ENCODE measurements at regions not wholly inside any gene's neighbourhood (a gene's known extent, or its start where the extent isn't known, plus 50 kb on each side); places are given as distances from the start of the nearest gene placed in this dataset.

DNA sequence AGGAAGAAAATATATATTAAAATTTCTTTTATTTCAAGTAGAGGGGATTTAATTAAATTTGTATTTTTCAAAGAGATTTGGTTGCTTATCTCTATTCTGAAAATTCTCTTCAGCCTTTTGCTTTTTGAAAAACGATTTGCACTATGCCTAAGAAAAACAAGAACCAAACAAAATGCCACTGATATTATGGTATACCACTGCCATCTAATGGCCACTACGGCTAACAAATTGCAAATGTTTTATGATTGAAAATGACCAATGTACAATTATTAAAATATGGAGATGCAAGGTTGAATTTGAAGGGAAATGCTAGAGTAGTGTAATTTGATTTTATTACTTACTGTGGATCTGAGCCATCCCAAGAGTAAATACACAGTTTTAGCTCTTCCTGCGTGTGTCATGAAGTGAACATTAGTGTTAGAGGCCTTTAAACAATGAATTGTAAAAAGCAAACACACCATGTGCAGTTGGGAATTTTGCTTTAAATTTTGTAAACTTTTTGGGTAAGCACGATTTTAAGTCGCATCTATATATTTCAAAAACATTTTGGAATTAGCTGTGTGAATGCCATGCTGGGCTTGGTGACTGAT is 137.4 kb upstream of the USP25 start:
- Histone ChIP-seq H3K36me3 (no peaks in the 10 kb centered on the region), H3K4me3 (no peak overlapping the region), H3K9me3 (no peaks in the 10 kb centered on the region), H3K27ac (no peak overlapping the region), H3K27me3 (replicated peaks; ENCODE audit: insufficient read depth) (no peaks in the 10 kb centered on the region), H3K4me1 (replicated peaks) (no peaks in the 10 kb centered on the region)
- TF ChIP-seq POLR2AphosphoS5 (IDR thresholded peaks at IDR 0.05) = no peak
- TF ChIP-seq, protein P1, sequence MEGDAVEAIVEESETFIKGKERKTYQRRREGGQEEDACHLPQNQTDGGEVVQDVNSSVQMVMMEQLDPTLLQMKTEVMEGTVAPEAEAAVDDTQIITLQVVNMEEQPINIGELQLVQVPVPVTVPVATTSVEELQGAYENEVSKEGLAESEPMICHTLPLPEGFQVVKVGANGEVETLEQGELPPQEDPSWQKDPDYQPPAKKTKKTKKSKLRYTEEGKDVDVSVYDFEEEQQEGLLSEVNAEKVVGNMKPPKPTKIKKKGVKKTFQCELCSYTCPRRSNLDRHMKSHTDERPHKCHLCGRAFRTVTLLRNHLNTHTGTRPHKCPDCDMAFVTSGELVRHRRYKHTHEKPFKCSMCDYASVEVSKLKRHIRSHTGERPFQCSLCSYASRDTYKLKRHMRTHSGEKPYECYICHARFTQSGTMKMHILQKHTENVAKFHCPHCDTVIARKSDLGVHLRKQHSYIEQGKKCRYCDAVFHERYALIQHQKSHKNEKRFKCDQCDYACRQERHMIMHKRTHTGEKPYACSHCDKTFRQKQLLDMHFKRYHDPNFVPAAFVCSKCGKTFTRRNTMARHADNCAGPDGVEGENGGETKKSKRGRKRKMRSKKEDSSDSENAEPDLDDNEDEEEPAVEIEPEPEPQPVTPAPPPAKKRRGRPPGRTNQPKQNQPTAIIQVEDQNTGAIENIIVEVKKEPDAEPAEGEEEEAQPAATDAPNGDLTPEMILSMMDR (IDR thresholded peaks at IDR 0.05) = peak in 3 of 4 experiments; percentile 60 to 72 (median 66)
- intact Hi-C loops (cut with DNase I) = loop anchor here (5.0 kb wide), 2 partner anchors 730 to 1335 kb away; no protein-coding TSS in a partner anchor
- 9% methylated on average over 5 of the region's 5 CpGs for WGBS
- peak; percentile 21 for DNase-seq (ENCODE audit: low spot score)

DNA sequence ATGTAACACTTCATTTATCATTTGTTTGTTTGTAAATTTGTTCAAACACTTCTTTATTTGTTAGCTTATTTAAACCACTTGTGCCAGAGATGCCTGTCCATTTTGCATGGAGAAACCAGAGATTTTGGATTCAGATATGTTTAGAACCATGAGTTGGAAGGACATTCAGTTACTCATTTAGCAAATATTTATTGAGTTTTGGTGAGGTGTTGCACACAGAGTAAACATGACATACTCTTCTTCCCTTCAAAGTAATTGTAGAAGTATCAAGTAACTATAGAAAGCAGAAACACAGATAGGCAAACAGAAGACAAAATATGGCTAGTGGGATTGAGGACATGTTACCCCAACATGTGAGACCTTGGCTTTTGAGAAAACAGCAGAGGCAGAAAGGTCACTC is 136.8 kb upstream of the USP25 start:
- no peaks in the 10 kb centered on the region for H3K27me3 ChIP-seq (replicated peaks; ENCODE audit: insufficient read depth)
- DNase-seq (ENCODE audit: low spot score) = no peak
- intact Hi-C loops (cut with DNase I) = loop anchor here (5.0 kb wide), 2 partner anchors 731 to 1336 kb away; no protein-coding TSS in a partner anchor
- H3K9me3 ChIP-seq = no peaks in the 10 kb centered on the region
- H3K4me3 ChIP-seq = no peak overlapping the region
- no peaks in the 10 kb centered on the region for H3K36me3 ChIP-seq
- H3K4me1 ChIP-seq (replicated peaks) = no peaks in the 10 kb centered on the region
- TF ChIP-seq, protein P1 (IDR thresholded peaks at IDR 0.05) = no peak
- no peak for TF ChIP-seq POLR2A (IDR thresholded peaks at IDR 0.05)
- TF ChIP-seq POLR2AphosphoS5 (IDR thresholded peaks at IDR 0.05) = no peak
- no peak overlapping the region for H3K27ac ChIP-seq

DNA sequence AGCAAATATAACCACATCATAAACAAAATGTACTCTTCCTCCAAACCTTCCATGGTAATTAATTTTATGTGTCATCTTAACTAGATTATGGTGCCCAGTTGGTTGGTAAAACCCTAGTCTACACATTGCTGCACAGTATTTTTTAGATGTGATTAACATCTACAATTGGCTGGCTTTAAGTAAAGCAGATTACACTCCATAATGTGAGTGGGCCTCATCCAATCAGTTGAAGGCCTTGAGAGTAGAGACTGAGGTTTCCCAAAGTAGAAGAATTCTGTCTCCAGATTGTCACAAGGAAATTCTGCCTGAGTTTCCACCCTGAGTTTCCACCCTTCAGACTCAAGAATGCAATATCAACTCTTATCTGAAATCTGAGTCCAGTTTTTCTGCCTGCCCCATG is 128.4 kb upstream of the USP25 start:
- H3K9me3 ChIP-seq = no peaks in the 10 kb centered on the region
- no peak overlapping the region for H3K27ac ChIP-seq
- intact Hi-C loops (cut with DNase I) = no loop called here
- H3K4me1 ChIP-seq (replicated peaks) = no peaks in the 10 kb centered on the region
- no peaks in the 10 kb centered on the region for H3K27me3 ChIP-seq (replicated peaks; ENCODE audit: insufficient read depth)
- H3K4me3 ChIP-seq = no peak overlapping the region
- no peaks in the 10 kb centered on the region for H3K36me3 ChIP-seq
- TF ChIP-seq POLR2AphosphoS5 (IDR thresholded peaks at IDR 0.05) (no peak), POLR2A (IDR thresholded peaks at IDR 0.05) (no peak)
- TF ChIP-seq, protein P1 (IDR thresholded peaks at IDR 0.05) = no peak
- DNase-seq (ENCODE audit: low spot score) = no peak

- Histone ChIP-seq H3K27me3 (replicated peaks; ENCODE audit: insufficient read depth) (no peaks in the 10 kb centered on the region), H3K36me3 (no peaks in the 10 kb centered on the region), H3K9me3 (no peaks in the 10 kb centered on the region), H3K4me3 (no peak overlapping the region), H3K27ac (no peak overlapping the region), H3K4me1 (replicated peaks) (no peaks in the 10 kb centered on the region)
- TF ChIP-seq, protein P1 (IDR thresholded peaks at IDR 0.05) = no peak
- TF ChIP-seq POLR2AphosphoS5 (IDR thresholded peaks at IDR 0.05) = no peak
- no peak for TF ChIP-seq POLR2A (IDR thresholded peaks at IDR 0.05)
- intact Hi-C loops (cut with DNase I) = no loop called here
- 44% methylated on average over 2 of the region's 2 CpGs for WGBS
- no peak for DNase-seq (ENCODE audit: low spot score)
Observed at GRCh38 chr21:15604413-15604812, 125.4 kb upstream of the USP25 start.

- no peak for DNase-seq (ENCODE audit: low spot score)
- H3K27me3 ChIP-seq (replicated peaks; ENCODE audit: insufficient read depth) = no peaks in the 10 kb centered on the region
- no peaks in the 10 kb centered on the region for H3K36me3 ChIP-seq
- no peak overlapping the region for H3K4me3 ChIP-seq
- WGBS = 21% methylated on average over 1 of the region's 1 CpG
- intact Hi-C loops (cut with DNase I) = no loop called here
- no peak for TF ChIP-seq POLR2A (IDR thresholded peaks at IDR 0.05)
- TF ChIP-seq, protein P1 (IDR thresholded peaks at IDR 0.05) = no peak
- TF ChIP-seq POLR2AphosphoS5 (IDR thresholded peaks at IDR 0.05) = no peak
- no peaks in the 10 kb centered on the region for H3K9me3 ChIP-seq
- H3K27ac ChIP-seq = no peak overlapping the region
- no peaks in the 10 kb centered on the region for H3K4me1 ChIP-seq (replicated peaks)
Observed at GRCh38 chr21:15614766-15615165, 115.0 kb upstream of the USP25 start.

Data from prostate gland (tissue), 2 donors.